Choroid plexus epithelial cell (primary cell): ENCODE measurements at regions not wholly inside any gene's neighbourhood (a gene's known extent, or its start where the extent isn't known, plus 50 kb on each side); places are given as distances from the start of the nearest gene placed in this dataset.
A peak's percentile ranks its signal among the peaks of the same experiment; 100 is the strongest.
"Not testable (repeated sequence)": the region's sequence is repeated elsewhere in the genome, so short reads cannot be mapped to it uniquely, and the experiment has no call there.

Source experiments
- DNase-seq: peaks from one replicate; pipeline ENCODE4 v3.0.0-alpha.2; 2010; ENCODE audit warnings: low read depth
- H3K4me3 ChIP-seq: 2 replicates; pipeline ENCODE4 v1.5.1; 2011; ENCODE audit warnings: low read depth, mild to moderate bottlenecking, control low read depth, low read length, moderate library complexity
- TF ChIP-seq, protein P1 (sequence below): conservative IDR thresholded peaks from 2 replicates; pipeline ENCODE4 v1.5.1; 2011; ENCODE audit warnings: low read depth, mild to moderate bottlenecking, control low read depth, inconsistent platforms, low read length, moderate library complexity

DNA sequence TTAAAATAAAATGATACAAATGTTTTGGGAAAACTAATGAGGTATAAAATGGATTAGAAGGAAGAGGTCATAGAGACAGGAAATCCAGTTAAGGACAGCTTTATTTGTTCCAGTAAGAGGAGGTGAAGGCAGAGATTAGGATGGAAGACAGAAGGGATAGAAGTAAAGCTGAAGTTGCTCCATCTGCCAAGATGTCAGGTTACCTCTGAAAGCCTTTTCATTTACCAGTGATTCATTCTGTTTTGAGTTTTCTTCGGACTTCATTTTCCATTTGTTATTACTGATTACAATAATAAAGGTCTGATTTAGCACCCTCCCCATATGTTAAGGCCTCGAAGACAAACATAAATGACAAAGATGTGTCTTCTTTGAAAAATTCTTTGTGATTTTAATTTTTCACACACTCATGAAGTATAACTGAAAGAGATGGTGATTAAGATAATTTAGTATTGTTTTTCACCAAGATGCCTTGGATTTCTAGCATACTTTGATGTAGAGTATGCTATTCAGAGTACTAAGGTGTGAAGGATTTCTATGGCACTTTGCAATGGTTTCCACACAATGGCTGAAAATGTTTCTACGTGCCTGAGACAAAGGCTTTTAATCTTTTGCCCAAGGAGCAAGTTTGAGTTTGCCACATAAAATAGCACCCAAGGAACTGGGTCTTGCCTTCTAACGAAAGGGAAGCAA lies 75.4 kb upstream of the PLAAT1 start:
- TF ChIP-seq, protein P1, sequence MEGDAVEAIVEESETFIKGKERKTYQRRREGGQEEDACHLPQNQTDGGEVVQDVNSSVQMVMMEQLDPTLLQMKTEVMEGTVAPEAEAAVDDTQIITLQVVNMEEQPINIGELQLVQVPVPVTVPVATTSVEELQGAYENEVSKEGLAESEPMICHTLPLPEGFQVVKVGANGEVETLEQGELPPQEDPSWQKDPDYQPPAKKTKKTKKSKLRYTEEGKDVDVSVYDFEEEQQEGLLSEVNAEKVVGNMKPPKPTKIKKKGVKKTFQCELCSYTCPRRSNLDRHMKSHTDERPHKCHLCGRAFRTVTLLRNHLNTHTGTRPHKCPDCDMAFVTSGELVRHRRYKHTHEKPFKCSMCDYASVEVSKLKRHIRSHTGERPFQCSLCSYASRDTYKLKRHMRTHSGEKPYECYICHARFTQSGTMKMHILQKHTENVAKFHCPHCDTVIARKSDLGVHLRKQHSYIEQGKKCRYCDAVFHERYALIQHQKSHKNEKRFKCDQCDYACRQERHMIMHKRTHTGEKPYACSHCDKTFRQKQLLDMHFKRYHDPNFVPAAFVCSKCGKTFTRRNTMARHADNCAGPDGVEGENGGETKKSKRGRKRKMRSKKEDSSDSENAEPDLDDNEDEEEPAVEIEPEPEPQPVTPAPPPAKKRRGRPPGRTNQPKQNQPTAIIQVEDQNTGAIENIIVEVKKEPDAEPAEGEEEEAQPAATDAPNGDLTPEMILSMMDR, result no peak
- DNase-seq, result no peak
- no peak overlapping the region for H3K4me3 ChIP-seq

DNA sequence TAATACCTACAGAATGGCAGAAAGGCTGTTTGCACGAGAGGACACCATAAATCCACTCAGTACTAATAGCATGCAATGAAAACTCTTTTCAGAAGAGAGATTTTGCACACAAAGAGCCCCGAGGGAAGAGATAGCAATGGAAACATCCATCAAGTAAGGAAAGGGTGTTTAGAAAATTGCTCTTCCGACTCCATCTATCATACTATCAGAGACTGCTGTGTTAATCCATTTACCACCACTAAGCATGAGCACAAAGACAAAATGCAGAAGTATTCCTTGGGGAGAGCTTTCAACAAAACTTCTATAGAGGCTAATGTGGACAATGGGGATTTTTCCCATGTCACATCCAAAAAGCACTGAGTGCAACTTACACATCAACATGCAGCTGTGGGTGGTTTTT lies 72.1 kb upstream of the PLAAT1 start:
- TF ChIP-seq, protein P1, result no peak
- no peak for DNase-seq
- H3K4me3 ChIP-seq, result no peak overlapping the region

DNA sequence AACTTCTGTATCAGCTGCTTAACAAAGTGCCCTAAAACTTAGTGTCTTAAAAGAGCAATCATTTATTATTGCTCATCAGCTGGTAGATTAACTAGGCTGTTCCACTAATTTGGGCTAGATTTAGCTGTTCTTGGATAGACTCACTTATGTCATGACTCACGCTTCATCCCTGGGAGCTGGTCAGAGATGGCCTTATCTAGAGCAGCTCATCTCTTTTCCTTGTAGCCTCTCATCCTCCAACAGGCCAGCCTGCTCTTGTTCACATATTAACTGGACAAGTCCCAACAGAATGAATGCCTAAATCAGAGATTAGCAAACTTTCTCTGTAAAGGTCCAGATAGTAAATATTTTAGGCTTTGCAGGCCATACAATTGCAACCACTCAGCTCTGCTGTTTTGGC lies 66.9 kb upstream of the PLAAT1 start:
- H3K4me3 ChIP-seq, result no peak overlapping the region
- DNase-seq, result no peak
- TF ChIP-seq, protein P1, result no peak

DNA sequence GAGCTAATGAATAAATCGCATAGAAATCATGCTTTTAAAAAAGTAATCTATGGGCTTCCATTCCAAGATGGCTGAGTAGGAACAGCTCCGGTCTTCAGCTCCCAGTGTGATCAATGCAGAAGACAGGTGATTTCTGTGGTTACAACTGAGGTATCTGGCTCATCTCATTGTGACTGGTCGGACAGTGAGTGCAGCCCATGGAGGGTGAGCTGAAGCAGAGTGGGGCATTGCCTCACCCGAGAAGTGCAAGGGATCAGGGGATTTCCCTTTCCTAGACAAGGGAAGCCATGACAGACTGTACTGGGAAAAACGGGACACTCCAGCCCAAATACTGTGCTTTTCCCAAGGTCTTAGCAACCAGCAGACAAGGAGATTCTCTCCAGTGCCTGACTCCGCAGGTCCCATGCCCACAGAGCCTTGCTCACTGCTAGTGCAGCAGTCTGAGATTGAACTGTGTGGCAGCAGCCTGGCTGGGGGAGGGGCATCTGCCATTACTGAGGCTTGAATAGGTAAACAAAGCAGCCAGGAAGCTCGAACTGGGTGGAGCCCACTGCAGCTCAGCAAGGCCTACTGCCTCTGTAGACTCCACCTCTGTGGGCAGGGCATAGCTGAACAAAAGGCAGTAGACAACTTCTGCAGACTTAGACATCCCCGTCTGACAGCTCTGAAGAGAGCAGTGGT lies 61.5 kb upstream of the PLAAT1 start:
- not testable (repeated sequence) for H3K4me3 ChIP-seq, DNase-seq

DNA sequence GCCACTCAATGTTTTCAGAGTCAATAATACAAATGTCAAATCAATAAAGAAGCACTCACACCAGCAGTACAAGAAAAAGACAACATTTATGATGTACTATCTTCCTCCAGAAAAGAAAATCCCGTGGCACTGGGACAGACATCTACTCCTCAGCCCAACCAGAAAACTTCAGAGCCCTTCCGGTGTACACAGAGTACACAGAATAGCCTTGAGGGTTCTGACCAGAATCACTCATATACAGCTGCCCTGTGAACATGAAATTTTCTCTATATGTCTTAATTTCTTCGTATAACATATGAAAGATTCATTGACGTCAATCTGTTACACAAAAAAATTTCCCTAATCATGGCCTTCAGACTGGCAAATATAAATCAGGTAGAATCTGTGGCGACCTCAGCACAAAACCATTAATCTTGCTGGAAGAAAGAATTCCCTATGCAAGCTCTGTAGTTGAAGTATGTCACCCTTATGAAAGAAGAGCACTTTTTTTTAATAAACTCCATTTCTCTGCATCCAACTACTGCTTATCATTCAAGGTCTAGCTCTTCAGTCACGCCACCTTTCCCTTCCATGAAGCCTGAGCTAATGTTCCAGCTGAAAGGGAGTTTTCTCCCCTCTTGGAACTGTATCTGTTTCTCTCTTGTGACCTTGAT lies 53.8 kb upstream of the PLAAT1 start:
- no peak overlapping the region for H3K4me3 ChIP-seq
- TF ChIP-seq, protein P1, result no peak
- no peak for DNase-seq

DNA sequence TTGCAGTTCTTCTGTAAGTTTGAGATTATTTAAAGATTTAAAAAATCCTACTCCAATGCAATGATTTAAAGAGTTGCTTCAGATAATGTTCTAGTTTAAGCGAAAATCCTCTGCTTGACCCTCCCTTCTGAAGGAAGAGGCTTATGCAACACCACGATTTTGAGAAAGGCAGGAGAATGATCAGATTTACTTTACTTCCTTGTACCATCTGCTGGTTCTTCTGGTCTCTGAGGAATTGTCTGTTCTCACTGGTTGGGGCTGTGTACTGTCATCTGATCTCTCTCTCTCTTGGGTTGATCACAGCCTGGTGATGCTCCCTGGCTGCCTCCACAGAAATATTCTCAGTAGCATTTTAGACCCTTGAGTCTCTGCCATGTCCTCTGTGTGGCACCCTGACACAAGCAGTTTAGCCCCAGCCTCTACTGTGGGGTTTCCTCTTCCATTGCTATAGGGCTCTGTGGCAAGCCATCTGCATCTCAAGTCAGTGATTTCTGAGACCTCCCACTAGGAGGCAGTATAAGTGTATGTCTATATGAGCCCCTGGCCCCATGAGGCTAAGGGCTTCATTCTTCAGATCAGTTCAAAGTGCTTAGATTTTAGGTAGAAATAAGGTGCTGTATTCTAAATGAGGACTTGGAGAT lies 50.8 kb upstream of the PLAAT1 start:
- no peak overlapping the region for H3K4me3 ChIP-seq
- DNase-seq, result peak; percentile 2
- TF ChIP-seq, protein P1, result peak; percentile 13
